Suprapubic skin (tissue), 4 donors: ENCODE measurements at regions not wholly inside any gene's neighbourhood (a gene's known extent, or its start where the extent isn't known, plus 50 kb on each side); places are given as distances from the start of the nearest gene placed in this dataset.

Experiments used
- DNase-seq, 2 donors: peaks; one replicate each; pipeline ENCODE4 v3.0.0-alpha.2; 2019; ENCODE audit warnings: low spot score in 2 of 2
- H3K27ac ChIP-seq: fragments of 200-600 bp; sonication (generic); one replicate; pipeline ENCODE4 v1.5.1; 2019
- H3K27me3 ChIP-seq: fragments of 200-600 bp; sonication (generic); one replicate; pipeline ENCODE4 v1.5.1; 2019
- H3K36me3 ChIP-seq: fragments of 200-600 bp; sonication (generic); one replicate; pipeline ENCODE4 v1.5.1; 2019
- H3K4me1 ChIP-seq: fragments of 200-600 bp; sonication (generic); one replicate; pipeline ENCODE4 v1.5.1; 2019
- H3K4me3 ChIP-seq: fragments of 200-600 bp; sonication (generic); one replicate; pipeline ENCODE4 v1.5.1; 2019; ENCODE audit warnings: mild to moderate bottlenecking
- H3K9me3 ChIP-seq: fragments of 200-600 bp; sonication (generic); one replicate; pipeline ENCODE4 v1.5.1; 2019
- CTCF ChIP-seq, 2 donors: fragments of 200-600 bp in 1 of 2; fragments of 450-650 bp in 1 of 2; sonication (generic) in 1 of 2; IDR thresholded peaks; one replicate each; pipeline ENCODE4 v1.5.1; 2016 to 2019; ENCODE audit warnings: antibody characterized with exemption in 2 of 2, mild to moderate bottlenecking in 1 of 2, moderate library complexity in 1 of 2
- EP300 ChIP-seq: sonication (generic); formaldehyde crosslinking; IDR thresholded peaks from one replicate; pipeline ENCODE4 v1.6.1; 2017; ENCODE audit warnings: antibody characterized with exemption
- POLR2A ChIP-seq, 2 donors: fragments of 450-650 bp; IDR thresholded peaks; one replicate each; pipeline ENCODE4 v1.6.1; 2017; ENCODE audit warnings: antibody characterized with exemption in 2 of 2, mild to moderate bottlenecking in 2 of 2, moderate library complexity in 2 of 2
- POLR2AphosphoS5 ChIP-seq, 3 donors: sonication (generic); formaldehyde crosslinking; IDR thresholded peaks; one replicate each; pipeline ENCODE4 v1.6.1; 2017; ENCODE audit warnings: antibody characterized with exemption in 3 of 3
- WGBS: methylation state at CpG from one replicate; pipeline ENCODE4 v1.1.5; 2018; 5-methylcytosine and 5-hydroxymethylcytosine counted together

- Histone ChIP-seq H3K27ac (no peak overlapping the region), H3K36me3 (no peaks in the 10 kb centered on the region), H3K4me1 (no peaks in the 10 kb centered on the region), H3K9me3 (no peaks in the 10 kb centered on the region), H3K4me3 (peak overlapping the region; percentile 38), H3K27me3 (no peaks in the 10 kb centered on the region)
- no peak for DNase-seq
- no peak for TF ChIP-seq EP300
- no peak for TF ChIP-seq POLR2A (IDR thresholded peaks at IDR 0.05)
- peak; percentile 26 to 31 for TF ChIP-seq CTCF (IDR thresholded peaks at IDR 0.05)
- TF ChIP-seq POLR2AphosphoS5 (IDR thresholded peaks at IDR 0.05) = no peak
- 15% methylated on average over 5 of the region's 5 CpGs for WGBS
These were observed 407.9 kb downstream of the PCDH18 start for GRCh38 chr4:137124278-137124932.

GRCh38 chr4:137122876-137123275 lies 409.4 kb downstream of the PCDH18 start:
- no peak for TF ChIP-seq CTCF (IDR thresholded peaks at IDR 0.05)
- no peak for TF ChIP-seq POLR2AphosphoS5 (IDR thresholded peaks at IDR 0.05)
- TF ChIP-seq EP300 = no peak
- no peak for TF ChIP-seq POLR2A (IDR thresholded peaks at IDR 0.05)
- Histone ChIP-seq H3K27ac (no peak overlapping the region), H3K9me3 (no peaks in the 10 kb centered on the region), H3K27me3 (no peaks in the 10 kb centered on the region), H3K4me3 (no peak overlapping the region), H3K4me1 (no peaks in the 10 kb centered on the region), H3K36me3 (no peaks in the 10 kb centered on the region)
- 92% methylated on average over 2 of the region's 2 CpGs for WGBS
- DNase-seq = no peak

- no peak overlapping the region for H3K27ac ChIP-seq
- TF ChIP-seq POLR2AphosphoS5 (IDR thresholded peaks at IDR 0.05) = no peak
- no peak for TF ChIP-seq CTCF (IDR thresholded peaks at IDR 0.05)
- no peak for TF ChIP-seq POLR2A (IDR thresholded peaks at IDR 0.05)
- TF ChIP-seq EP300 = no peak
- no peaks in the 10 kb centered on the region for H3K4me1 ChIP-seq
- no peaks in the 10 kb centered on the region for H3K27me3 ChIP-seq
- H3K9me3 ChIP-seq = no peaks in the 10 kb centered on the region
- H3K36me3 ChIP-seq = no peaks in the 10 kb centered on the region
- no peak for DNase-seq
- 85% methylated on average over 3 of the region's 3 CpGs for WGBS
- no peak overlapping the region for H3K4me3 ChIP-seq
These were observed 416.1 kb downstream of the PCDH18 start for GRCh38 chr4:137116144-137116543.

- Histone ChIP-seq H3K36me3 (no peaks in the 10 kb centered on the region), H3K27me3 (no peaks in the 10 kb centered on the region), H3K9me3 (no peaks in the 10 kb centered on the region), H3K4me3 (no peak overlapping the region), H3K4me1 (no peaks in the 10 kb centered on the region), H3K27ac (no peak overlapping the region)
- no peak for DNase-seq
- TF ChIP-seq POLR2A (IDR thresholded peaks at IDR 0.05) (no peak), POLR2AphosphoS5 (IDR thresholded peaks at IDR 0.05) (no peak), CTCF (IDR thresholded peaks at IDR 0.05) (no peak), EP300 (no peak)
- 85% methylated on average over 4 of the region's 4 CpGs for WGBS
These were observed 425.6 kb downstream of the PCDH18 start for GRCh38 chr4:137106733-137107132.

- Histone ChIP-seq H3K9me3 (no peaks in the 10 kb centered on the region), H3K4me3 (no peak overlapping the region), H3K27ac (no peak overlapping the region), H3K36me3 (no peaks in the 10 kb centered on the region), H3K4me1 (no peaks in the 10 kb centered on the region), H3K27me3 (no peaks in the 10 kb centered on the region)
- no peak for DNase-seq
- TF ChIP-seq POLR2AphosphoS5 (IDR thresholded peaks at IDR 0.05) = no peak
- no peak for TF ChIP-seq CTCF (IDR thresholded peaks at IDR 0.05)
- TF ChIP-seq POLR2A (IDR thresholded peaks at IDR 0.05) = no peak
- no peak for TF ChIP-seq EP300
- WGBS = 83% methylated on average over 3 of the region's 3 CpGs
These were observed 426.0 kb downstream of the PCDH18 start for GRCh38 chr4:137106287-137106686.
